ENCODE measurements at regions not wholly inside any gene's neighbourhood (a gene's known extent, or its start where the extent isn't known, plus 50 kb on each side); places are given as distances from the start of the nearest gene placed in this dataset.

GRCh38 chr2:107633580-107634147 lies 193.0 kb upstream of the RGPD4 start:
- H3K4me3 ChIP-seq: no peak overlapping the region
- no peak overlapping the region for H3K9ac ChIP-seq (ENCODE audit: insufficient read depth in 1 of 2, low read depth in 2 of 2, low read length in 2 of 2)
- peak; percentile 48 for FAIRE-seq
- intact Hi-C loops (cut with micrococcal nuclease) (no loop called here), in situ Hi-C loops (cut with MboI) (no loop called here)
- H3K4me1 ChIP-seq (replicated peaks in 1 of 2; ENCODE audit: control insufficient read depth in 2 of 2, insufficient read depth in 2 of 2, low read length in 2 of 2): no peaks in the 10 kb centered on the region
- no peaks in the 10 kb centered on the region for H4K20me1 ChIP-seq (replicated peaks; ENCODE audit: control insufficient read depth, insufficient read depth, low read length)
- H3K79me2 ChIP-seq (ENCODE audit: control insufficient read depth, insufficient read depth, low read length): no peaks in the 10 kb centered on the region
- no peaks in the 10 kb centered on the region for H3K9me1 ChIP-seq (ENCODE audit: control insufficient read depth, insufficient read depth, low read length)
- WGBS (ENCODE audit: insufficient coverage, low coverage, missing lambda C conversion rate): 17% methylated on average over 3 of the region's 3 CpGs
- BruUV-seq (replicated peaks): no TSS peak
- H3K9me3 ChIP-seq (replicated peaks; ENCODE audit: control insufficient read depth, insufficient read depth, low read depth, low read length): peaks cover 7% of the 10 kb centered on the region
- H3K27me3 ChIP-seq (ENCODE audit: control insufficient read depth in 2 of 2, insufficient read depth in 2 of 2, low read length in 2 of 2): no peaks in the 10 kb centered on the region
- POLR2A ChIA-PET: no interaction called here
- CTCF ChIA-PET (ENCODE audit: low intra/inter-chr PET ratio): no interaction called here
- DNase-seq (ENCODE audit: extremely low read depth in 1 of 4, low spot score in 3 of 4): peak; percentile 27 to 49 (median 37)
- ATAC-seq: peak; percentile 60
- H3K27ac ChIP-seq (ENCODE audit: extremely low read depth, low read depth, low read length): peak overlapping the region; percentile 41; the same call in 2 of the 3 replicates
- H3K36me3 ChIP-seq (ENCODE audit: control insufficient read depth, insufficient read depth, low read length): no peaks in the 10 kb centered on the region; the same call in 2 of the 3 replicates
- no peak overlapping the region for H3K4me2 ChIP-seq (ENCODE audit: insufficient read depth, low read length)
- 0 out of 2 replicates have a peak overlapping the region, but pooled peaks have one; percentile 15 for H2AFZ ChIP-seq (ENCODE audit: low read depth, low read length)
- TF ChIP-seq FOXA1 (IDR thresholded peaks at IDR 0.05; ENCODE audit: borderline replicate concordance) (no peak), ZNF57 (CRISPR knock-in tag; IDR thresholded peaks at IDR 0.05) (no peak), ATF3 (IDR thresholded peaks at IDR 0.05) (peak; percentile 94), ATF3 (CRISPR knock-in tag; conservative IDR thresholded peaks at IDR 0.05) (no peak), ZNF717 (CRISPR knock-in tag; IDR thresholded peaks at IDR 0.05) (no peak), TRIM24 (IDR thresholded peaks at IDR 0.05) (peak; percentile 97 to 98), JUN (IDR thresholded peaks at IDR 0.05; ENCODE audit: borderline replicate concordance, low read depth, low read length) (peak; percentile 85), JUN (CRISPR knock-in tag; IDR thresholded peaks at IDR 0.05; ENCODE audit: borderline replicate concordance) (no peak), MAX (CRISPR knock-in tag; IDR thresholded peaks at IDR 0.05) (no peak), BACH1 (tag; IDR thresholded peaks at IDR 0.05) (peak; percentile 65; the same call in 1 of the 2 replicates), ZNF583 (CRISPR knock-in tag; IDR thresholded peaks at IDR 0.05) (no peak), PKNOX1 (IDR thresholded peaks at IDR 0.05) (0 out of 2 replicates have a peak, but pooled peaks have one; percentile 14), MXI1 (IDR thresholded peaks at IDR 0.05; ENCODE audit: low read depth, low read length) (no peak)
- TF ChIP-seq, protein P1, sequence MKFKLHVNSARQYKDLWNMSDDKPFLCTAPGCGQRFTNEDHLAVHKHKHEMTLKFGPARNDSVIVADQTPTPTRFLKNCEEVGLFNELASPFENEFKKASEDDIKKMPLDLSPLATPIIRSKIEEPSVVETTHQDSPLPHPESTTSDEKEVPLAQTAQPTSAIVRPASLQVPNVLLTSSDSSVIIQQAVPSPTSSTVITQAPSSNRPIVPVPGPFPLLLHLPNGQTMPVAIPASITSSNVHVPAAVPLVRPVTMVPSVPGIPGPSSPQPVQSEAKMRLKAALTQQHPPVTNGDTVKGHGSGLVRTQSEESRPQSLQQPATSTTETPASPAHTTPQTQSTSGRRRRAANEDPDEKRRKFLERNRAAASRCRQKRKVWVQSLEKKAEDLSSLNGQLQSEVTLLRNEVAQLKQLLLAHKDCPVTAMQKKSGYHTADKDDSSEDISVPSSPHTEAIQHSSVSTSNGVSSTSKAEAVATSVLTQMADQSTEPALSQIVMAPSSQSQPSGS (CRISPR knock-in tag; IDR thresholded peaks at IDR 0.05): no peak

Data from K562 (cell line).